ENCODE measurements at regions not wholly inside any gene's neighbourhood (a gene's known extent, or its start where the extent isn't known, plus 50 kb on each side); places are given as distances from the start of the nearest gene placed in this dataset.

- no peak for DNase-seq (ENCODE audit: low read depth in 3 of 3)
These were observed 69.5 kb upstream of the SSX2IP start for GRCh38 chr1:84759756-84760155.

- DNase-seq (ENCODE audit: low read depth in 3 of 3) = no peak
These were observed 68.8 kb upstream of the SSX2IP start for GRCh38 chr1:84758968-84759491.

GRCh38 chr1:84758476-84758875 is 68.2 kb upstream of the SSX2IP start:
- DNase-seq (ENCODE audit: low read depth in 3 of 3) = no peak

GRCh38 chr1:84757301-84757700 is 67.0 kb upstream of the SSX2IP start:
- no peak for DNase-seq (ENCODE audit: low read depth in 3 of 3)

- DNase-seq (ENCODE audit: low read depth in 3 of 3) = no peak
These were observed 66.3 kb upstream of the SSX2IP start for GRCh38 chr1:84756455-84757082.

- DNase-seq (ENCODE audit: low read depth in 3 of 3) = no peak
These were observed 65.7 kb upstream of the SSX2IP start for GRCh38 chr1:84756001-84756400.

GRCh38 chr1:84755216-84755615 is 65.0 kb upstream of the SSX2IP start:
- no peak for DNase-seq (ENCODE audit: low read depth in 3 of 3)

GRCh38 chr1:84754386-84754703 is 64.1 kb upstream of the SSX2IP start:
- no peak for DNase-seq (ENCODE audit: low read depth in 3 of 3)

GRCh38 chr1:84753516-84754385 is 63.5 kb upstream of the SSX2IP start:
- peak; percentile 53 to 63 (median 57) for DNase-seq (ENCODE audit: low read depth in 3 of 3)

GRCh38 chr1:84750110-84750730 is 60.0 kb upstream of the SSX2IP start:
- DNase-seq (ENCODE audit: low read depth in 3 of 3) = no peak

- no peak for DNase-seq (ENCODE audit: low read depth in 3 of 3)
These were observed 59.2 kb upstream of the SSX2IP start for GRCh38 chr1:84749427-84749826.

- DNase-seq (ENCODE audit: low read depth in 3 of 3) = no peak
These were observed 58.1 kb upstream of the SSX2IP start for GRCh38 chr1:84748364-84748763.

GRCh38 chr1:84745857-84746256 is 55.6 kb upstream of the SSX2IP start:
- no peak for DNase-seq (ENCODE audit: low read depth in 3 of 3)

- no peak for DNase-seq (ENCODE audit: low read depth in 3 of 3)
These were observed 53.6 kb upstream of the SSX2IP start for GRCh38 chr1:84743896-84744295.

GRCh38 chr1:84742653-84743052 is 52.4 kb upstream of the SSX2IP start:
- no peak for DNase-seq (ENCODE audit: low read depth in 3 of 3)

GRCh38 chr1:84740050-84740714 is 49.9 kb upstream of the SSX2IP start:
- no peak for DNase-seq (ENCODE audit: low read depth in 3 of 3)

Data from stimulated activated CD4-positive, alpha-beta T cell treated with anti-CD3 and anti-CD28 coated beads, TNF-alpha, amount 100 ng/mL, for 4 hours (primary cell).